Thyroid gland (tissue), 4 donors: ENCODE measurements at regions not wholly inside any gene's neighbourhood (a gene's known extent, or its start where the extent isn't known, plus 50 kb on each side); places are given as distances from the start of the nearest gene placed in this dataset.
A peak's percentile ranks its signal among the peaks of the same experiment; 100 is the strongest.
"Not testable (repeated sequence)": the region's sequence is repeated elsewhere in the genome, so short reads cannot be mapped to it uniquely, and the experiment has no call there.

ENCODE experiments used
- DNase-seq, 2 donors: peaks; one replicate each; pipeline ENCODE4 v3.0.0-alpha.2; 2019
- H3K27ac ChIP-seq, 3 donors: fragments of 200-600 bp; sonication (generic); 1 replicate in 2 of 3; 2 replicates in 1 of 3; pipeline ENCODE4 v1.5.1; 2016 to 2019; ENCODE audit warnings: mild to moderate bottlenecking in 1 of 3, moderate library complexity in 1 of 3
- H3K27me3 ChIP-seq: fragments of 200-600 bp; sonication (generic); one replicate; pipeline ENCODE4 v1.5.1; 2019
- H3K36me3 ChIP-seq, 2 donors: fragments of 200-600 bp; sonication (generic); one replicate each; pipeline ENCODE4 v1.5.1; 2016 to 2019
- H3K4me1 ChIP-seq, 2 donors: fragments of 200-600 bp; sonication (generic); one replicate each; pipeline ENCODE4 v1.5.1; 2017 to 2019
- H3K4me3 ChIP-seq, 3 donors: fragments of 200-600 bp; sonication (generic); replicated peaks in 1 of 3; 1 replicate in 2 of 3; 2 replicates in 1 of 3; pipeline ENCODE4 v1.5.1; 2016; ENCODE audit warnings: mild to moderate bottlenecking in 1 of 3
- H3K9me3 ChIP-seq: fragments of 200-600 bp; sonication (generic); one replicate; pipeline ENCODE4 v1.5.1; 2017
- CTCF ChIP-seq, 6 experiments: fragments of 200-600 bp in 3 of 6; fragments of 450-650 bp in 3 of 6; sonication (generic) in 3 of 6; IDR thresholded peaks; one replicate each; pipeline ENCODE4 v1.5.1; 2016 to 2019; ENCODE audit warnings: antibody characterized with exemption in 6 of 6, mild to moderate bottlenecking in 2 of 6, inconsistent platforms in 1 of 6, moderate library complexity in 1 of 6
- POLR2A ChIP-seq, 2 donors: fragments of 450-650 bp; IDR thresholded peaks; one replicate each; pipeline ENCODE4 v1.6.1; 2017; ENCODE audit warnings: antibody characterized with exemption in 2 of 2, mild to moderate bottlenecking in 2 of 2, moderate library complexity in 1 of 2
- WGBS, 2 donors: methylation state at CpG; one replicate each; pipeline ENCODE4 v1.1.5; 2017; 5-methylcytosine and 5-hydroxymethylcytosine counted together
- intact Hi-C: fragments of 100-400 bp; cut with DNase I; formaldehyde crosslinking; loops from one replicate; pipeline ENCODE4 v1.15.1; 2023

- intact Hi-C loops, H3K4me1 ChIP-seq, H3K36me3 ChIP-seq, DNase-seq, H3K27ac ChIP-seq, H3K9me3 ChIP-seq, H3K4me3 ChIP-seq, H3K27me3 ChIP-seq: not testable (repeated sequence)
- WGBS, 2 donors = 88 to 90% methylated on average over 4 of the region's 4 CpGs
Measured at GRCh38 chr10:22467393-22467792, 122.1 kb downstream of the SPAG6 start.

GRCh38 chr10:22468570-22469320 is 123.4 kb downstream of the SPAG6 start:
- H3K36me3 ChIP-seq = no peaks in the 10 kb centered on the region
- H3K27me3 ChIP-seq = peaks cover 1% of the 10 kb centered on the region
- H3K27ac ChIP-seq = no peak overlapping the region
- intact Hi-C loops = no loop called here
- H3K4me1 ChIP-seq = no peaks in the 10 kb centered on the region
- WGBS, 2 donors = 25 to 38% methylated on average over 3 of the region's 3 CpGs
- no peak overlapping the region for H3K4me3 ChIP-seq
- no peaks in the 10 kb centered on the region for H3K9me3 ChIP-seq
- TF ChIP-seq POLR2A (IDR thresholded peaks at IDR 0.05) (no peak), CTCF (IDR thresholded peaks at IDR 0.05) (no peak)
- DNase-seq = peak; percentile 1 to 45

DNA sequence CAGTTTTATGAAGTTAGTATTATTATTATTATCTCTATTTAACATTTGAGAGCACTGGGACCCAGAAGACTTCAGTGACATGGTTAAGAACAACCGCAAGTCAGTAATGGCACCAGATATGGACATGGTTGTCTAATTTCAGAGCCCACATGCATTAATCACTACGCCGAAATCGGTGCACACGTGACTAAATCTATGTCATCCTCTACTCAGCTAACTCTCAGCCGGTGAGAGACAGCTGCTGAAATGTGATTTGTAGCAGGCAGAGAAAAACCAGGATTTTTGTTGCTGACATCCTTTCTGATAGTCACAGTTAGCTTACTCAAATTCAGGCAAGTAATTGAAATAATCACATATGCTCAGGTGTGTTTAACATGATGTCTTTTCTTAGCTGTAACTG is 127.7 kb downstream of the SPAG6 start:
- no peak for DNase-seq
- Histone ChIP-seq H3K4me3 (no peak overlapping the region), H3K27me3 (peaks cover 29% of the 10 kb centered on the region), H3K27ac (no peak overlapping the region), H3K4me1 (peaks cover 9 to 15% of the 10 kb centered on the region in 2 donors), H3K9me3 (no peaks in the 10 kb centered on the region), H3K36me3 (no peaks in the 10 kb centered on the region)
- no peak for TF ChIP-seq CTCF (IDR thresholded peaks at IDR 0.05)
- TF ChIP-seq POLR2A (IDR thresholded peaks at IDR 0.05) = no peak
- intact Hi-C loops = no loop called here
- WGBS, 2 donors = 82 to 94% methylated on average over 6 of the region's 6 CpGs

GRCh38 chr10:22473459-22473858 is 128.2 kb downstream of the SPAG6 start:
- Histone ChIP-seq H3K4me3 (no peak overlapping the region), H3K36me3 (no peaks in the 10 kb centered on the region), H3K9me3 (no peaks in the 10 kb centered on the region), H3K27ac (no peak overlapping the region), H3K4me1 (peaks cover 9 to 15% of the 10 kb centered on the region in 2 donors), H3K27me3 (peaks cover 29% of the 10 kb centered on the region)
- intact Hi-C loops = no loop called here
- DNase-seq = no peak
- no peak for TF ChIP-seq POLR2A (IDR thresholded peaks at IDR 0.05)
- no peak for TF ChIP-seq CTCF (IDR thresholded peaks at IDR 0.05)
- 80 to 90% methylated on average over 3 of the region's 3 CpGs for WGBS, 2 donors

GRCh38 chr10:22475651-22476600 is 130.6 kb downstream of the SPAG6 start:
- H3K4me3 ChIP-seq = peak overlapping the region in 1 of 3 donors; percentile 26
- WGBS, 2 donors = 2 to 6% methylated on average over 33 to 47 of the region's 96 CpGs
- H3K27me3 ChIP-seq = peaks cover 29% of the 10 kb centered on the region
- no peak for DNase-seq
- no peak overlapping the region for H3K27ac ChIP-seq
- TF ChIP-seq CTCF (IDR thresholded peaks at IDR 0.05) = no peak
- no peak for TF ChIP-seq POLR2A (IDR thresholded peaks at IDR 0.05)
- H3K4me1 ChIP-seq = peaks cover 9 to 15% of the 10 kb centered on the region in 2 donors
- intact Hi-C loops = no loop called here
- H3K36me3 ChIP-seq = no peaks in the 10 kb centered on the region
- no peaks in the 10 kb centered on the region for H3K9me3 ChIP-seq
